ENCODE measurements at regions not wholly inside any gene's neighbourhood (a gene's known extent, or its start where the extent isn't known, plus 50 kb on each side); places are given as distances from the start of the nearest gene placed in this dataset.
"Not testable (repeated sequence)": the region's sequence is repeated elsewhere in the genome, so short reads cannot be mapped to it uniquely, and the experiment has no call there.

DNA sequence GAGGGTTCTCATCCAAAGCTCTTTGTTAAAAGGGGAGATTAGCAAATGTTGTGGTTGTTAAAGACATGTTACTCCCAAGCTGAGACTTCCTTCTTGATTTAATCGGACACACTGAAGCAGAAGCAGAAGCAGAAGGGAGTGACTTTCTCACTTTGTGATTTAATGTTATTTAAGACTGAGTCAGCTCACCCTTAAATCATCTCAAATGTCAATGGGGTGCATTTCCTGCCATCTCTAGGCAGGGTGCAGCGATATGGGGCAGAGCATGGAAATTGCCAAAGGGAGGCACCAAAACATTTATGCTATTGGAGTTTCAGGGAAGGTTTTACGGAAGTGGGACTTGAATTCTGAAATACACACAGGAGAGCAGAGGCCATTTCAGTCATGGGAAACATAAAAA is 283.6 kb downstream of the ABCC12 start:
- Histone ChIP-seq H3K4me1 (no peaks in the 10 kb centered on the region), H3K27me3 (no peaks in the 10 kb centered on the region)
- no peak for TF ChIP-seq POLR2A (IDR thresholded peaks at IDR 0.05)
- TF ChIP-seq, protein P1, sequence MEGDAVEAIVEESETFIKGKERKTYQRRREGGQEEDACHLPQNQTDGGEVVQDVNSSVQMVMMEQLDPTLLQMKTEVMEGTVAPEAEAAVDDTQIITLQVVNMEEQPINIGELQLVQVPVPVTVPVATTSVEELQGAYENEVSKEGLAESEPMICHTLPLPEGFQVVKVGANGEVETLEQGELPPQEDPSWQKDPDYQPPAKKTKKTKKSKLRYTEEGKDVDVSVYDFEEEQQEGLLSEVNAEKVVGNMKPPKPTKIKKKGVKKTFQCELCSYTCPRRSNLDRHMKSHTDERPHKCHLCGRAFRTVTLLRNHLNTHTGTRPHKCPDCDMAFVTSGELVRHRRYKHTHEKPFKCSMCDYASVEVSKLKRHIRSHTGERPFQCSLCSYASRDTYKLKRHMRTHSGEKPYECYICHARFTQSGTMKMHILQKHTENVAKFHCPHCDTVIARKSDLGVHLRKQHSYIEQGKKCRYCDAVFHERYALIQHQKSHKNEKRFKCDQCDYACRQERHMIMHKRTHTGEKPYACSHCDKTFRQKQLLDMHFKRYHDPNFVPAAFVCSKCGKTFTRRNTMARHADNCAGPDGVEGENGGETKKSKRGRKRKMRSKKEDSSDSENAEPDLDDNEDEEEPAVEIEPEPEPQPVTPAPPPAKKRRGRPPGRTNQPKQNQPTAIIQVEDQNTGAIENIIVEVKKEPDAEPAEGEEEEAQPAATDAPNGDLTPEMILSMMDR (IDR thresholded peaks at IDR 0.05), result no peak

DNA sequence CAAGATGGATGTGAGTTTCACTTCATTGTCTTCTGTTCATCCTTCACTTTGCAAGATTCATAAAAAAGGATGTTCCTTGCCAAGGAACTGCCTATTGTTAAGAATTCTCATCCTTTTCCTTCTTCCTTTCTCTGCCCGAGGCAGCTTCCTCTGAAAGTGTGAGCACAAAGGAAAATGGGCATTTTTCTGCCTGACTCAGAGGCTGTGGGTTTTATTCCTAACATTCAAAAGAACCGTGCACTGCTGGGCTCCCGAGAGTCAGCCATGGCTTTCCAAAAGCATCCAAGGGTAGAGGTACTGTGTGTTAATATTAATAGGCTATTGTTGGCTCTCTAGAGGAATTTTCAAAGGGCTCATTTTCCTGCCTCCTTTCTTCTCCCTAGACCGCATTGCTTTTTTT is 289.4 kb downstream of the ABCC12 start:
- TF ChIP-seq, protein P1 (IDR thresholded peaks at IDR 0.05), result no peak
- no peak for TF ChIP-seq POLR2A (IDR thresholded peaks at IDR 0.05)

More for the DNA sequence above, 283.6 kb downstream of the ABCC12 start:
- no peak overlapping the region for H3K27ac ChIP-seq
- no peak overlapping the region for H3K4me3 ChIP-seq
- no peaks in the 10 kb centered on the region for H3K9me3 ChIP-seq
- DNase-seq, result no peak
- no peaks in the 10 kb centered on the region for H3K36me3 ChIP-seq

DNA sequence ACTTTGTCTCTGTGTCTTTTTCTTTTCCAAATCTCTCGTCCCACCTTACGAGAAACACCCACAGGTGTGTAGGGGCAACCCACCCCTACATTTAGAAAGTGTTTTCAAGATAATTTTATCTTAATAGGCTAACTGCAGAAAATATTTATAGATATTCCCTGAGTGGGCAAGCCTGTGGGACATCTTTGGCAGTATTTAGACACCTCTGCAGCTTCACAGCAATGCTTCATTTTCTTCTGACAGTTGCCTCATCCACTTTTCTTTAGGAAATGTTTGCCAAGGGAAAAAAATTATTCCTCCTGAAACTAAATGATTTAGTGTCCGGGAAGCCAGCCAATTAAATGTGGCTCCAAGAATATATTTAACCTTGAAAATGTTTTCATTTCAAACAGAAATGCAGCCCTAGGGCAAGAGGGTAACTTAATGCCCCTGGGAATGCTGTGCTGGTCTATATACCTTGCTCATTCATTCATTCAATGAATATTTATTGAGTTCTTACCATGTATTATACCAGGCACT is 290.4 kb downstream of the ABCC12 start:
- Histone ChIP-seq H3K27me3 (no peaks in the 10 kb centered on the region), H3K9me3 (no peaks in the 10 kb centered on the region), H3K27ac (no peak overlapping the region), H3K4me3 (no peak overlapping the region), H3K4me1 (no peaks in the 10 kb centered on the region), H3K36me3 (no peaks in the 10 kb centered on the region)
- no peak for DNase-seq
- no peak for TF ChIP-seq POLR2A (IDR thresholded peaks at IDR 0.05)
- TF ChIP-seq, protein P1 (IDR thresholded peaks at IDR 0.05), result no peak

More for the DNA sequence above, 289.4 kb downstream of the ABCC12 start:
- Histone ChIP-seq H3K36me3 (no peaks in the 10 kb centered on the region), H3K4me1 (no peaks in the 10 kb centered on the region), H3K4me3 (no peak overlapping the region), H3K27me3 (no peaks in the 10 kb centered on the region), H3K27ac (no peak overlapping the region), H3K9me3 (no peaks in the 10 kb centered on the region)
- no peak for DNase-seq

DNA sequence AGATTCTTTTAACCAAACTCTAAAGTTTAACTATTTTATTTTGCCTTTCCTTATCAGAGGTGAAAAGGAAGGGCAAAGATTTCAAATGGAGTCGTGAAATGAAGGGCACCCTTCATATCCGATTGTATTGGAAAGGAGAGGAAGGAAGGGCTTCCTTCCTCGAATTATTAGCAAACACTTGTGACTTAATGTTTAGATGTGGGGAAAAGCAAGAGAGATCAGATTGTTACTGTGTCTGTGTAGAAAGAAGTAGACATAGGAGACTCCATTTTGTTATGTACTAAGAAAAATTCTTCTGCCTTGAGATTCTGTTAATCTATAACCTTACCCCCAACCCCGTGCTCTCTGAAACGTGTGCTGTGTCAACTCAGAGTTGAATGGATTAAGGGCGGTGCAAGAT is 291.5 kb downstream of the ABCC12 start:
- not testable (repeated sequence) for H3K4me3 ChIP-seq, H3K9me3 ChIP-seq, H3K36me3 ChIP-seq, DNase-seq, H3K4me1 ChIP-seq, H3K27me3 ChIP-seq, H3K27ac ChIP-seq

DNA sequence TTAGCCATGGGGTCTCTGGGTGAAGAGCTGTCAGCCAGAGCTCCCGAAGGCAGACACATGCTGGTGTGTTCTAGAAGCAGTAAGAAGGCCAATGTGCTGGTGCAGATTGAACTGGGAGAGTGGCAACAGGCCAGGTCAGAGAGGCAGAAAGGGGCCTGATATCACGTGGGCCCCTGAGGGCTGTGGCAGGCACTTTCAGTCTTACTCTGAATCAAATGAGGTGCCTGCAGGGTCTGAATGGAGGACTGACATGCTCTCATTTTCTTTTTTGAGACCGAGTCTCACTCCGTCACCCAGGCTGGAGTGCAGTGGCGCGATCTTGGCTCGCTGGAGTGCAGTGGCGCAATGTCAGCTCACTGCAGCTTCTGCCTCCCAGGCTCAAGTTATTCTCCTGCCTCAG is 293.8 kb downstream of the ABCC12 start:
- Histone ChIP-seq H3K27me3 (no peaks in the 10 kb centered on the region), H3K36me3 (no peaks in the 10 kb centered on the region), H3K9me3 (no peaks in the 10 kb centered on the region), H3K4me3 (no peak overlapping the region), H3K27ac (no peak overlapping the region), H3K4me1 (no peaks in the 10 kb centered on the region)
- no peak for DNase-seq
- TF ChIP-seq POLR2A (IDR thresholded peaks at IDR 0.05), result no peak
- TF ChIP-seq, protein P1 (IDR thresholded peaks at IDR 0.05), result no peak

DNA sequence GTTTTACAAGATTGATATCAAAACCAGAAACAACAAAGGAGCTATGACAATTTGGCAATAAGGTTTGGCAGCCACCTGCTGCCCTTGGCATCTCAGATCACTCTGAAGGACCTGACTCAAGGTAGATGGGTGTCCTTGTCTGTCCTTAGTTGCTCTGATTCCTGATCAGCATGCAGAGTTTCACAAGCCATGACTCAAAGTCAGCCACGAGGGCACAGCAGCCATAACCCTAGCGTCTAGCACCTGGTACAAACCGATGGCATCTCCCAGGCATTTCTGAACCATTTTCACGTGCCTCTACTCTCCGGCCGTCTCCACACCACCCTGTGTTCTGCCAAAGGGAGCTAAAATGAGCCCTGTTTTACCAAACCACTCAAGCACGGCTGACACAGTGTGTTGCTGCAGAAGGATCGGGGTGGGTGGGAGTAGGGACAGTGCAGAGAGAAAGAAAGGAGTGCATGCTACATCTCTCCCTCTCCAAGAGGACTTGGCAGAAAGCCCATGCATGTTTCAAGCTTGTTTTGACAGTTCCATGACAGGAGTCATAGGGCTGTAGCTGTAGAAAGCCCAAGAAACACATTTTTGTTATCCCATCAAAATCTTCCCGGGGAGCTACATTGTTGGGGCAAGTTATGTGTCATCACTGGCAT is 297.3 kb downstream of the ABCC12 start:
- H3K36me3 ChIP-seq, result no peaks in the 10 kb centered on the region
- DNase-seq, result no peak
- no peak overlapping the region for H3K27ac ChIP-seq
- peaks cover 0 to under 1% (median 0%) of the 10 kb centered on the region in 4 donors for H3K9me3 ChIP-seq
- no peak overlapping the region for H3K4me3 ChIP-seq
- no peak for TF ChIP-seq POLR2A (IDR thresholded peaks at IDR 0.05)
- TF ChIP-seq, protein P1 (IDR thresholded peaks at IDR 0.05), result no peak
- H3K4me1 ChIP-seq, result no peaks in the 10 kb centered on the region
- H3K27me3 ChIP-seq, result no peaks in the 10 kb centered on the region
